Loucy (cell line): ENCODE measurements at regions not wholly inside any gene's neighbourhood (a gene's known extent, or its start where the extent isn't known, plus 50 kb on each side); places are given as distances from the start of the nearest gene placed in this dataset.

Source experiments
- EZH2phosphoT487 ChIP-seq: fragments of 200-600 bp; IDR thresholded peaks from 2 replicates; pipeline ENCODE4 v1.6.1; 2018; ENCODE audit warnings: antibody characterized with exemption, mild to moderate bottlenecking, moderate library complexity, borderline replicate concordance
- TF ChIP-seq, protein P1 (sequence below): fragments of 200-600 bp; sonication (generic); conservative IDR thresholded peaks from 2 replicates; pipeline ENCODE4 v1.5.1; 2014; ENCODE audit warnings: mild to moderate bottlenecking, antibody characterized with exemption, low read length

GRCh38 chr4:180710628-180711337, 1532.4 kb upstream of the TENM3 start:
- TF ChIP-seq, protein P1, sequence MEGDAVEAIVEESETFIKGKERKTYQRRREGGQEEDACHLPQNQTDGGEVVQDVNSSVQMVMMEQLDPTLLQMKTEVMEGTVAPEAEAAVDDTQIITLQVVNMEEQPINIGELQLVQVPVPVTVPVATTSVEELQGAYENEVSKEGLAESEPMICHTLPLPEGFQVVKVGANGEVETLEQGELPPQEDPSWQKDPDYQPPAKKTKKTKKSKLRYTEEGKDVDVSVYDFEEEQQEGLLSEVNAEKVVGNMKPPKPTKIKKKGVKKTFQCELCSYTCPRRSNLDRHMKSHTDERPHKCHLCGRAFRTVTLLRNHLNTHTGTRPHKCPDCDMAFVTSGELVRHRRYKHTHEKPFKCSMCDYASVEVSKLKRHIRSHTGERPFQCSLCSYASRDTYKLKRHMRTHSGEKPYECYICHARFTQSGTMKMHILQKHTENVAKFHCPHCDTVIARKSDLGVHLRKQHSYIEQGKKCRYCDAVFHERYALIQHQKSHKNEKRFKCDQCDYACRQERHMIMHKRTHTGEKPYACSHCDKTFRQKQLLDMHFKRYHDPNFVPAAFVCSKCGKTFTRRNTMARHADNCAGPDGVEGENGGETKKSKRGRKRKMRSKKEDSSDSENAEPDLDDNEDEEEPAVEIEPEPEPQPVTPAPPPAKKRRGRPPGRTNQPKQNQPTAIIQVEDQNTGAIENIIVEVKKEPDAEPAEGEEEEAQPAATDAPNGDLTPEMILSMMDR, result no peak
- no peak for TF ChIP-seq EZH2phosphoT487
